IPS-18c (cell line): ENCODE measurements at regions not wholly inside any gene's neighbourhood (a gene's known extent, or its start where the extent isn't known, plus 50 kb on each side); places are given as distances from the start of the nearest gene placed in this dataset.
"Not testable (repeated sequence)": the region's sequence is repeated elsewhere in the genome, so short reads cannot be mapped to it uniquely, and the experiment has no call there.

Experiments
- H3K4me3 ChIP-seq: 2 replicates; pipeline ENCODE4 v1.7.0; 2013; ENCODE audit warnings: low read depth, mild to moderate bottlenecking, low read length, moderate library complexity; ENCODE audit not compliant: insufficient read depth
- H3K9me3 ChIP-seq: one replicate; pipeline ENCODE4 v1.6.1; 2013; ENCODE audit warnings: mild to moderate bottlenecking, low read length, moderate library complexity; ENCODE audit not compliant: control insufficient read depth, insufficient read depth

DNA sequence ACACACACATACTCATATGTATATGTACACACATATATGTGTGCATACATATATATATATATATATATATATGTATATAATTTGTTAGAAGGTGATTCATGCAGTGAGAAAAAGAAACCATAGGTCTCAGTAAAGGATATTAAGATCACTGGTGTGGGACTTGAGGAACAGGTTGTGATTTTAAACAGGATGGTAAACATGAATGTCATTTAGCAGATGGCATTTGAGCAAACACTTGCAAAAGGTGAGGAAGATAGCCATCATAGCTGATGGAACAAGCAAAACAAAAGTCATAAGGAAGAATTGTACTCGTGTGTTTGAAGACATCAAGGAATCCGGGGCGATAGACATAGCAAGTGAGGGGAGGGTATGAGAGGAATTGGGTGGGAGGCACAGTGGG, 784.5 kb downstream of the TSN start:
- H3K9me3 ChIP-seq, result no peaks in the 10 kb centered on the region

GRCh38 chr2:122542236-122542635, 786.8 kb downstream of the TSN start:
- H3K9me3 ChIP-seq, result no peaks in the 10 kb centered on the region
- H3K4me3 ChIP-seq, result no peak overlapping the region

More for the DNA sequence above, 784.5 kb downstream of the TSN start:
- no peak overlapping the region for H3K4me3 ChIP-seq

DNA sequence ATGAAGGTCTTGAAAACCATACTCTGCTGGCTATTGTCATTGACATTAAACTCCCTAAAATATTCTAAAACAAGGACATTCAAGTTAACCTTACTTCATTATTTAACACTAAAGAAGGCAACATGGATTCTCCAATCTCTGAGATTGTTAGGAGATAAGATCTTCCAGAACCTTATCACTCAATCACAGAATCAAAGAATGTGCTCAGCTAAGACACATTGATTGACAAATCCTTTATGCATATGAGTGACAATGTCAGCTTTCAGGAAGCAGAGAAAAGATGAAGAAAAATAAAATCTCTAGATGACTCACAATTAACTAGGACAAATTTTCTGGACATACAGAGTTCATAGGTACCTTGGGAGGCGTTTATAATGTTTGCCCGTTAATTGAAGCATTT, 787.2 kb downstream of the TSN start:
- Histone ChIP-seq H3K9me3 (no peaks in the 10 kb centered on the region), H3K4me3 (no peak overlapping the region)

- no peaks in the 10 kb centered on the region for H3K9me3 ChIP-seq
- H3K4me3 ChIP-seq, result no peak overlapping the region
Measured at GRCh38 chr2:122543815-122544214, 788.4 kb downstream of the TSN start.

DNA sequence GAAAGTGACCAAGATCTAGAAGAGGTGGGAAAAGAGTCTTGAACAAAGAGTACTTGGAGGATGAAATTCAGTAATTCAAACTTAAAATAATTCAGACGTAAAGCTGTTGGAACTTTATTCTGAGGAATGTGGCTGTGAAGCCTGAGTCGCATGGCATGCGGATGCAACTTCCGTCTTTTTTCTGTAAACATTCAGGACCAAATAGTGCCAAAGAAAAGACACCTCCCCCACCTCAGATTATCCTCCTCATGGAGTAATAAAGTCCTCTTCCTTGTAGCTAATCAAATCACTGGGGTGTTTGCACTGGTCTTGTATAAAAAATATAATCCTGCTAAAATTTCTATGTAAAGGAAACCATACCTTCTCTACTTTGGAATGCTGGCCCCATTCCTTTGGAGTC, 790.4 kb downstream of the TSN start:
- no peaks in the 10 kb centered on the region for H3K9me3 ChIP-seq

GRCh38 chr2:122562775-122563174, 807.3 kb downstream of the TSN start:
- no peak overlapping the region for H3K4me3 ChIP-seq

More for the DNA sequence above, 790.4 kb downstream of the TSN start:
- no peak overlapping the region for H3K4me3 ChIP-seq

DNA sequence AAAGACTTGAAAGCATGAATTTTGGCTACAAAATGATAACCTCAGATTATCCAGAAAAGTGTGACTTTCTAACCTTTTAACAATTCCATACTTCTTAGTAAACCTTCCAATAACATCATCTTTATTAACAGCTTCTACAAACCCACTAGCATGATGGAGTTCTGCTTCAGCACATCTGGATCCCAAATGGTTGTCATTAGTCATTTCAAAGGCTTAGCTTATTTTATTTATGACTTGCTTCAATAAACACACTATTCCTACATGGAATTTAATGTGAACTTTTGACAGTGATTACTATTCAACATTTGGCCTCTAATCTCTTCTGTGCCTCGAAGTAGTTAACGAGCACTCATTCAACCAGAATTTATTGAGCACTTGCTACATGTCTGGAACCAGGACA, 808.3 kb downstream of the TSN start:
- no peaks in the 10 kb centered on the region for H3K9me3 ChIP-seq

More at GRCh38 chr2:122562775-122563174, 807.3 kb downstream of the TSN start:
- no peaks in the 10 kb centered on the region for H3K9me3 ChIP-seq

GRCh38 chr2:122564843-122565242, 809.4 kb downstream of the TSN start:
- H3K9me3 ChIP-seq, result no peaks in the 10 kb centered on the region
- no peak overlapping the region for H3K4me3 ChIP-seq

More for the DNA sequence above, 808.3 kb downstream of the TSN start:
- no peak overlapping the region for H3K4me3 ChIP-seq

- H3K9me3 ChIP-seq, result no peaks in the 10 kb centered on the region
Measured at GRCh38 chr2:122565364-122565763, 809.9 kb downstream of the TSN start.

GRCh38 chr2:122570641-122571040, 815.2 kb downstream of the TSN start:
- Histone ChIP-seq H3K9me3 (no peaks in the 10 kb centered on the region), H3K4me3 (no peak overlapping the region)

More at GRCh38 chr2:122565364-122565763, 809.9 kb downstream of the TSN start:
- H3K4me3 ChIP-seq, result no peak overlapping the region

DNA sequence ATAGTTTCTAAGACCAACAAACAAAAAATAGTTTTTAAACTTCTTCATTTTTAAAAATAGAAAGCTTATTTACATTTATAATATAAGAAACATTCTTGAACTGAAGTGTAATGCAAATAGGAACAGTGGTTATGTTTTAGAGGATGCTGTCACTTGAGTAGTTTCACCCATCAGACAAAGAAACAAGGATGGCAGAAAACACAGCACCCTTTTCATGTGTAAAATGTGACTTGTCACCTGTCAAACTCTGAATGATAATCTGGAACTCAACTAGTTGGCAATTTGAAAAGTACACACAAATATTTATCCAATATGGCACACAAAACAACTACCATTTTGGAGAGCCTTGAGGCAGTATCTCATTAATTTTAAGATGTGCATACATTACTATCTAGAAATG, 816.0 kb downstream of the TSN start:
- not testable (repeated sequence) for H3K9me3 ChIP-seq, H3K4me3 ChIP-seq

DNA sequence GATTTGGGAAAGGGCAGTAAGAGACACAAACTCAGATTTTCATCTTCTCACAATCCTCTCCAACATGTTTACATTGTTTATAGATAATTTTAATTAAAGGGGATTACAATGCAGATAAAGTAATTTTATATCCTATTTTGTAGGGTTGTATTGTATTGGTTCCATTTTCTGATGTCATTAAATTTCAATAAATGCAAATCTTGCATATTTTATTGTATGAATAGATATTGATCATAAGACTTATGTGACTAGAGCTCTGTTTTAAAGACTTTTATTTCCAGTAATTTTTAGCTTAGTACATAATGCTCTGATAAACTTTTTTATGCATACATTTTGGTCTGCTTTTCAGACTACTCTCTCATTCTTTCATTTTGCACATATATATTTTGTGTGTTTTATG, 819.6 kb downstream of the TSN start:
- no peaks in the 10 kb centered on the region for H3K9me3 ChIP-seq
- H3K4me3 ChIP-seq, result no peak overlapping the region

- H3K4me3 ChIP-seq, result no peak overlapping the region
- no peaks in the 10 kb centered on the region for H3K9me3 ChIP-seq
Measured at GRCh38 chr2:122583159-122583917, 827.9 kb downstream of the TSN start.

DNA sequence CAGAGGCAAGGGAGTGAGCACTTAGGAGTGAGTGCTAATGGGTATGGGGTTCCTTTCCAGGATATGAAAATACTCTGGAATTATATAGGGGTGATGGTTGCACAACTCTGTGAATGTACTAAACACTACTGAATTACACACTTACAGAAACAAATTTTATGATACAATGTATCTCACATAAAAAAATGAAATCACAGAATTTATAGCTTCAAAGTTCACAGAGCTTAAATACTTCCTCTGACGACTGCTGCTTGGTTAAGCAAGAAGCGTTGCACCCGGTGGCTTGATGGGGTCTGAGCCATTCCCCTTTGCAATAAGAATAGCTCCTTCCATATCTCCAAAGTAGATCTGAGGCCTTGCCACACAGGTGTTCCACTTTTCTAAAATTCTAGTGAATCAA, 835.1 kb downstream of the TSN start:
- no peak overlapping the region for H3K4me3 ChIP-seq
- H3K9me3 ChIP-seq, result no peaks in the 10 kb centered on the region

- no peaks in the 10 kb centered on the region for H3K9me3 ChIP-seq
Measured at GRCh38 chr2:122595065-122595464, 839.6 kb downstream of the TSN start.

DNA sequence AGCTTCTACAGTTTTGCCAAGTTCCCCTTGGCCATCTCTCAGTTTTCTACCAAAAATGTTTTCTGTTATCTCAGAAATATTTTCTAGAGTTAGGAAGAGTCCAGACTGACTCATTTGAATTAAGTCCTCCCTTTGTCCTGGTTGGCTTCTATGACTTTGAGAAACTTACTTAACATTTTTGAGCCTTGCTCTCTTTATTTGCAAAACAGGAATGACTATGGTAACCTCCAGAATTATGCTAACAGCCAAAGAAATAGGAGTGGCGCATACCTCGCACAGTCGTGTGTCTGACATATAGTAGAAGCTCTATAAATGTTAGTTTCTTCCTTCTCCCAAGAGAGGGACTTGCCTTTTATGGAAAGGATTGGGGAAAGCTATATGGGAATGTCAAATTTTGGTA, 841.1 kb downstream of the TSN start:
- no peaks in the 10 kb centered on the region for H3K9me3 ChIP-seq
- no peak overlapping the region for H3K4me3 ChIP-seq

More at GRCh38 chr2:122595065-122595464, 839.6 kb downstream of the TSN start:
- no peak overlapping the region for H3K4me3 ChIP-seq

GRCh38 chr2:122598784-122599183, 843.3 kb downstream of the TSN start:
- H3K4me3 ChIP-seq, result no peak overlapping the region
- no peaks in the 10 kb centered on the region for H3K9me3 ChIP-seq

DNA sequence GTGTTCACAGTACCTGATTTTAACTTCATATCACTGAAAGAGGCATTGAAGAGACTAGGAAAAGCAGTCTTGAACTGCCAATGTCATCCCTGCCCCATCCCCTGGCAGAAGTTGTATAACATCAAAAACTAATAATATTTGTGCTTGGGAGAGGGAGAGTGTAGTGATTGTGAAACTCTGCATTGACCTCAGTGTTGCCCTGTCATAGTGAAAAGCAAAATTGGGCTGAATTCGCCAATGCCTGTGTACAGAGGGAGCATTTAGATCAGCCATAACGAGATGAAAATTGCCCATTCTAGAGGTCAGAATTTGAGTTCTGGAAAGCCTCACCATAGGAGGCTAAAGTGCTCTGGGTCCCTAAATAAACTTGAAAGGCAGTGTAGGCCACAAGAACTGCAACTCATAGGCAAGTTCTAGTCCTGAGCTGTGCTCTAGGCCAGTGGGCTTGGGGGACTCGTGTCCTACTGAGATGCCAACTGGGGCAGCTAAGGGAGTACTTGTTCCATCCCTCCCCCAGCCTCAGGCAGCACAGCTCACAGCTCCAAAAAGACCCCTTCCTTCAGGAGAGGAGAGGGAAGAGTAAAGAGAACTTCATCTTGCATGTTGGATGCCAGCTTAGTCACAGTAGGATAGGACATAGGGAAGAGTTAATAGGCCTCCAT, 855.6 kb downstream of the TSN start:
- Histone ChIP-seq H3K4me3 (no peak overlapping the region), H3K9me3 (no peaks in the 10 kb centered on the region)
